Hematopoietic multipotent progenitor cell treated with erythropoietin and hydrocortisone succinate and interleukin-3 and kit ligand, for 17 days (in vitro differentiated cells): ENCODE measurements at regions not wholly inside any gene's neighbourhood (a gene's known extent, or its start where the extent isn't known, plus 50 kb on each side); places are given as distances from the start of the nearest gene placed in this dataset.

ENCODE experiments used
- DNase-seq: peaks from one replicate; pipeline ENCODE4 v3.0.0-alpha.2; 2015; ENCODE audit warnings: low spot score

DNA sequence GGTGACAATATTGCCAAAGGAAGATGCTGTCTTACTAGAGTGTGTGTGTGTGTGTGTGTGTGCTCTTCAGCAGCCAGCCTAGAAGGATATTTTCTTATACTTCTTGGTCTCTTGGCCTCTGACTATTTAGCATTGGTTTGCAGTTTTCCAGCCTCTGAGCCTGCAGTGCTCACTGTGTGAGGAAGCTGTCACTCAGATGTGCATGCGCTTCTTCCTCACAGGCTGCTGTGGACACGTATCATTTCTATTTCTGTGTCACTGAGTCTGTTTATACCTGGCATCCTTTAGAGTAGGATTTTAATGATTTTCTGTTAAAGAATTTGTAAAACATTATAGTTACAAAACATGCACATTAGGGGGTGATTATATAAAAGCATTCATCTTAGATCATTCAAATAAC is 83.3 kb downstream of the ALDH8A1 start:
- no peak for DNase-seq

DNA sequence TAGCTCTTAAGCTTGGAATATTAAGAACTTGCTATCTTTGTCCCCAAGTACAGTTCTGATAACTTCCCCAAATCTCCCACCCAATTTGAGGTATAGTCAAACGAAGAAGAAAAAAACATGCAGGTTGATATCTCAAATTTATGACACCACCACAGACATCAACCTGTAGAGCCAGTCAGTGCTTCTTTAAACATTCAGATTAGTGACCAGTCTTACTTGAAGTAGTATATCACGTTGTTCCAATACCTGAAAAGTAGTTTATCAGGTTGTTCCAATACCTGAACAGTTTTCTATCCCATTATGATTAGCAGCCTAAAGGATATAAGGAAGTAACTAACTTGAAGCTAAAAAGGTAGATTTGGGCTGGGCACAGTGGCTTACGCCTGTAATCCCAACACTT is 85.3 kb downstream of the ALDH8A1 start:
- no peak for DNase-seq

DNA sequence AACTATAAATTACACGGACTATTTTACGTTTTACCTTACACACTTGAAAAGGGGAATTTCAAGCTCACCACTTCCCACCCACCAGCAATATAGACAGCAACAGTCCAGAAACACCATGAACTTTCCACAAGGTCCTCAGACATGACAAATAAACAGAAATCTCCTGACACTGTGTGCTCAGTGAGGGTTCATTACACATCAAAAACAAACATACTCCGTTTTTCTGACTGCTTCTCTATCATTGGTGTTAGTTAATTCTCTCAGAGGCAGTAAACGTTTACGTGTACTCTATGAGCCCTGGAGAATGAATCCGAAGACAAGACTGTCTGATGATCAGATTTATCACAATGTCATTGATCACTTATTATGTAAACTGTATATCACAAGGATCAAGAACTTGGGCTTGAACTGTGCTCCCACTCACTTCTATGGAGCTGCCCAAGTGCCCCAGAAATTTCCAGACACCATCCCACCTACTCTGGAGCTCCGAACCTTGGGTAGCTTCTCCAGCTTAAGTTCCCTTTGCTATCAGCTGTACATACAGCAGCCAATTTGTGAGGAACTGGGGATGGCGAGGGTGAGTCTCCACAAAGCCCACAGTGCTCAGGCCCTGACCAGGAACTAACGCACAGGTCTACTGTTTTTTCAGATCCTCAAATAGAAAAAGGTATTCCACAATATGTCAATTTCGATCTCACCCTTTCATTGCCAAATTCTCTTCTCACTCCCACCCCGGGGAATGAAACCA is 86.0 kb downstream of the ALDH8A1 start:
- no peak for DNase-seq

GRCh38 chr6:134854366-134854765 is 95.5 kb downstream of the ALDH8A1 start:
- no peak for DNase-seq

DNA sequence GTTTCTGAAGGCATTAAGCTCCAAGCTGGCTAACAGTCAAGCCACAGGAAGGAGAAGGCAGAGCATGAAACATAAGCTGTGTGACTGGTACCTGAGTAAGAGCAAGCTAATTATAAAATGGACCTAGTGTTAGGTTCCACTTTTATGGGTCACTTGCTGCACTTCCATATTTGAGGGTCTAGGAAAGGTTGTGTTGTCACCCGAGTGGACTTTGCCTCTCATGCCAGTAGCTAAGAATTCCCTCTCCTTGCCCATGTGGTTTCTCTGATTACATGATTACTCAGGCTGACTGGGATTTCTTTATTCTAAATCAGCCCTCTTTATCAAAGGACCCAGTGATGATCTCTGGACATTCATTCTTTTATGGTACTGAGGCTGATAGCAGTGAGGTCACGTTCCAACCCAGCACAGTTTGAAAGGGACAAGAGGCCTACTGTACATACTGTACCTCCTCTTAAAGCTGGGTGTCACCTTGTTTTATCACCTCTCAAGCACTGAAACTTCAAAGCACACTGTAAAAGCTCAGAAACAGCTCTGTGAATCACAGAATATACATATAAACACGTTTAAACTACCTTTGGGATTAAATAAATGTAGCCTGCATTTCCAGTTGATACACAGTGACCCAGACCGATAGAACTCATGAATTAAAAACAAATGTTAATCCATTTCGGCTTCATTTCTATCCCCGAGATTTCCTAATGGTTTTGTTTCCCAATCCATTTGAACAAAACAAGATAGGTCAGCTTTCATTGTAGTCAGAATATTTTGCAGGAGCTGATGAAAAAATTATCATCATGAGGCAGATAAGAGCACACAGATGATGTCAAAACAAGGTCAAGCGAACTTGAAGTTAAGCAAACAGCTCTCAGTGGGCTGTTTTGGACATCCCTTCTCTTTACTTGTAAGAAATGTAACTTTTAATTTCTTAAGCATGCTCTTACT is 96.5 kb downstream of the ALDH8A1 start:
- no peak for DNase-seq

GRCh38 chr6:134851548-134851947 is 98.4 kb downstream of the ALDH8A1 start:
- DNase-seq = no peak

DNA sequence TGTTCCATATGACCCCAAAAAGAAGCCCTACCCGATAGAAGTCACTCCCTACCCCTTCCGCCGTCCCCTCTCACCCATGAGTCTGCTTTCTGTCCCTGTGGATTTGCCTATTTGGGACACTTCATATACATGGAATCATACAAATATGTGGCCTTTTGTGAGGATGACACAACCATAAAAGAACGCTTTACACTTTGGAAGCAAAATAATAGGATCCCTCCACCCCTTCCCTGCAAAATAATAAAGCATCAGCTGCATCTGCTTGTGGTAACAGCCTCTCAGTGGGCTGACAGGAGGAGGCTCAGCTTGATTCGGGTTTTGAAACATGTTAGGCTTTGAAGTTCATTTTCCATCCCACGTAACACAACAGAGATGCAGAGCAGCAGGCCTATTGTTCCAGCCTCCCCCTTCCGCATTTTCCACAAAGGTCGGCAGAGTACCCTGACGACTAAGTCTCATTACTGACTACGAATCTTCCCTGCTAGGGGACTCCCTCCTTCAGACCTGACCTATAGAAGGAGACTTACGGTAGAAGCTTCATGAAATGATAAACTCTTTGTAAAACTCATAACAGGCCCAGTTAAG is 99.1 kb downstream of the ALDH8A1 start:
- no peak for DNase-seq

GRCh38 chr6:134849920-134850447 is 99.9 kb downstream of the ALDH8A1 start:
- no peak for DNase-seq

DNA sequence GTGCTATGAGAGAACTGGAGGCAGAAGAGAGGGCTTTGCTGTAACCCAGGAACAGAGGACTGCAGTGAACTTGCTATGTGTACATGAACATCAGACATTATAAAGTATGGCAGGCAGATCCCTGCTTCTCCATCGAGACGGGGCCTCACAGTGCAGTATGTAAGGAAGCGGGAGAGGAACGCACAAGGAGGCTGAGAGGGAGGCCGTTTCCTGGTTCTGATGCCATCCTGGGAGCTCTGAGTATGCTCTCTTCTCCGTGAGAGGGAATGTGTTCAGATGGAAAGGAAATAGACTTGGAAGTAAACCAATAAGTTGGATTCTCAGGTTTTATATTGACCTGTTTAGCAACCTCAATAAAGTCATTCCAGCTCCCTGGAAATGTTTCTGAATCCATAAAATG is 101.8 kb downstream of the ALDH8A1 start:
- DNase-seq = no peak

GRCh38 chr6:134846865-134847264 is 103.0 kb downstream of the ALDH8A1 start:
- no peak for DNase-seq

DNA sequence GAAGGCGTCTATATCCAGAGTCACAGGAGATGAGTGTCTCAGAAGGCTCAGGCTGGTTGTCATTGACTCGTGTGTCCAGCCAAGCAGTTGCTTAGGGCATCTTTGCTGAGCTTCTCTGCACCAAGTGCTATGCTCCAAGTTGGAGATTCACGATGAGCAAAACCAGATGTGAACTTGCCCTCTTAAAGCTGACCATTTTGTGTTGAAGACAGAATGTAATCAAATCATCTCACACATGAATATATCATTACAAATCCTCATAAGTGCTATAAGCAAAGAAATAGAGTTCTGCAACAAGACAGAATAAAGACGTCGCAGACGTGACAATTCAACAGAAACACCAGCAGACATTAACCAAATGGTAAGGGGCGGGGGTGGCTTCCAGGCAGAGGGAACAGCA is 103.9 kb downstream of the ALDH8A1 start:
- DNase-seq = no peak

GRCh38 chr6:134844120-134844519 is 105.8 kb downstream of the ALDH8A1 start:
- no peak for DNase-seq

DNA sequence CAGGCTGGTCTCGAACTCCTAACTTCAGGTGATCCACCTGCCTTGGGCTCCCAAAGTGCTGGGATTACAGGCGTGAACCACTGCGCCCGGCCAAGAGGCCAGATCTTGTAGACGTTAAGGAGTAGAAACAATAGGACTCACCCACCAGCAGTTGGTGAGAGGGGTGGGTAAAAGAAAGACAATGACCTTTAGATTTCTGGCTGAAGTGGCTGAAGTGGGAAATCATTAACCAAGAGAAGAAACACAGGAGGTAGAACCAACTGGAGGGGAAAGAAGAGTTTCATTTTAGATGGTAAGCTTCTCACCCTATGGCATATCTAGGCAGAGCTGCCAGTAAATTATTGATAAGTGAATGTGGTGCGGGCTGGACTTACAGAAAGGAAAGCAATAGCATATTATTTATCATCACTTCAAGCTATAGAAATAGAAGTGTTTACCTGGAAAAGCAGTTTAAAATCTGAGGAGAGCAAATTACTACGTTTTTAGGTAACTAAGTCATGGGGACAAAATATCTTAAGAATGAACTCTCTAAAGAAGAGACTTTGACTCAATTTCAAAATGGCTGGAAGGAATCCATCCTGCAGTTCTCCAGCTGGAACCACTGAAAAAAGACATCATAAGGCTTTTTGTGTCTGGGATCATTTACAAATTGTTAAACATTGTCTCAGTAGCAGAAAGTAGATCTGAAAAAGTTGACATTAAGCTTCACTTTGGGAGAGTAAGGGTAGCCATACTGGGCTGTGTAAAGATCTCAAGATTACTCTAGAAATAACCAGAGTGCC is 109.6 kb downstream of the ALDH8A1 start:
- no peak for DNase-seq

DNA sequence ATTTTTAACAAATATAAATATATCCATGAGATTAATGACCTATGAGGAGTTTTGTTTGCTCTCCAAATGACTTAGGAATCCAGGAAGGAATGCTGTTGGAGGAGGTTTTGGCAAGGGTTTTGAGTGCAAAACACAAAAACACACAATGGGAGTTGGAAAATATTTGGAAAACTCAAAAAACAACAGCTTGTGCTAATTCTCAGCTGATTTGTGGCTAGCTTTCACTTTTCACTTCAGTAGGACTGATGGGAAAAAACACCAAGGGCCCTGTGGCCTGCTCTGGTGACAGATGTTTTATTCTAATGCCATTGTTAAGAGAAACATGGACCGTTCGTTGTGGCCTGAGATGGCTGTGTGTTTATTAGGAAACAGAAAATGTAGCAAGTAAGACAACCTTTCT is 113.9 kb downstream of the ALDH8A1 start:
- DNase-seq = no peak

GRCh38 chr6:134830940-134831339 is 119.0 kb downstream of the ALDH8A1 start:
- DNase-seq = no peak

DNA sequence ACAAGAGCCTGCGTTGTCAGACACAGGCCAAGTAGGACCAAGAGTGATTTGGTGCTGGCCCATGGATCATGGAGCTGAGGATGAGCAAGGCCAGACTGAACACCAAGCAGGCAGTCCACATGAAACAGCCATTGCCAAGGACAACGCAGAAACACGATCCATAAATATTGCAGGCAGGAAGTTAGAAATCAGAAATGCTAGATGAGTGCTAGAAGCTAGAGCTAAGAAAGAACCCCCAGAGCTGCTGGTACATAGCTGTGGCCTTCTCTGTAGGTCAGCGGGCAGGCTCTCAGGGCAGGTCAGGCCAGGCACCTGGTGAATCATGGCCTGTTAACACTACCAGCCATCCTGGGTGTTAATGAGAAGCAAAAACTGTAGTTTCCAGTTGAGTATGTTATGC is 119.7 kb downstream of the ALDH8A1 start:
- no peak for DNase-seq

GRCh38 chr6:134828641-134829040 is 121.3 kb downstream of the ALDH8A1 start:
- no peak for DNase-seq

GRCh38 chr6:134826889-134827737 is 122.8 kb downstream of the ALDH8A1 start:
- DNase-seq = no peak

DNA sequence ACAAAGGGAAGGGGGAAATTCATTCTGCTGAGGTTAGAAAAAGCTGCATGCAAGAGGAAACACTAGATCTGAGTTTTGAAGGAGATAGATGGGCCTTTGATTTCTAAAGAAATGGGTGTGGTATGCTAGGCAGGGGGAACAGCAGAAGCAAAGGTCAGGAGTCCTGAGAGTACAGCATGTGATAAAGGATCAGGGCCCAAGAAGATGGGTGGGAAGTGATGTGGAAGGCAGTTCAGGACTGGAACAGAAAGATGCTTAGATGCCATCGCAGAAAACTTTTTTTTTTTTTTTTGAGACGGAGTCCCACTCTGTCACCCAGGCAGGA is 126.2 kb downstream of the ALDH8A1 start:
- DNase-seq = no peak

GRCh38 chr6:134822920-134823709 is 126.8 kb downstream of the ALDH8A1 start:
- DNase-seq = peak; percentile 40
